ENCODE measurements at regions not wholly inside any gene's neighbourhood (a gene's known extent, or its start where the extent isn't known, plus 50 kb on each side); places are given as distances from the start of the nearest gene placed in this dataset.

GRCh38 chrX:118904664-118905063, 69.8 kb upstream of the LONRF3 start:
- no peak for DNase-seq (ENCODE audit: low read depth)
- H3K4me3 ChIP-seq (ENCODE audit: low read depth, low read length): no peak overlapping the region
- TF ChIP-seq CTCF (IDR thresholded peaks at IDR 0.05; ENCODE audit: insufficient read depth, low read depth, low read length, missing control alignments): no peak
